Esophagus muscularis mucosa (tissue), 4 donors: ENCODE measurements at regions not wholly inside any gene's neighbourhood (a gene's known extent, or its start where the extent isn't known, plus 50 kb on each side); places are given as distances from the start of the nearest gene placed in this dataset.

Experiments used
- DNase-seq: peaks from one replicate; pipeline ENCODE4 v3.0.0-alpha.2; 2017; ENCODE audit errors: extremely low spot score
- H3K27ac ChIP-seq, 4 donors: fragments of 200-600 bp; sonication (generic); replicated peaks in 1 of 4; 1 replicate in 3 of 4; 2 replicates in 1 of 4; pipeline ENCODE4 v1.5.1; 2016 to 2019; ENCODE audit warnings: mild to moderate bottlenecking in 1 of 4
- H3K27me3 ChIP-seq, 4 donors: fragments of 200-600 bp; sonication (generic); one replicate each; pipeline versions ENCODE4 v1.5.1 to v1.6.0; 2016 to 2019
- H3K36me3 ChIP-seq, 4 donors: fragments of 200-600 bp; sonication (generic); one replicate each; pipeline ENCODE4 v1.5.1; 2016 to 2019
- H3K4me1 ChIP-seq, 4 donors: fragments of 200-600 bp; sonication (generic); one replicate each; pipeline ENCODE4 v1.5.1; 2016 to 2019
- H3K4me3 ChIP-seq, 4 donors: fragments of 200-600 bp; sonication (generic); 1 replicate in 2 of 4; 2 replicates in 2 of 4; pipeline ENCODE4 v1.5.1; 2016 to 2019; ENCODE audit warnings: mild to moderate bottlenecking in 4 of 4, moderate library complexity in 1 of 4
- H3K9me3 ChIP-seq, 4 donors: fragments of 200-600 bp; sonication (generic); 1 replicate in 3 of 4; 2 replicates in 1 of 4; pipeline ENCODE4 v1.5.1; 2016 to 2019
- CTCF ChIP-seq, 3 experiments: fragments of 200-600 bp in 2 of 3; fragments of 450-650 bp in 1 of 3; sonication (generic) in 2 of 3; IDR thresholded peaks; one replicate each; pipeline ENCODE4 v1.5.1; 2017 to 2019; ENCODE audit warnings: antibody characterized with exemption in 3 of 3, mild to moderate bottlenecking in 2 of 3, moderate library complexity in 1 of 3
- EP300 ChIP-seq: sonication (generic); formaldehyde crosslinking; IDR thresholded peaks from one replicate; pipeline ENCODE4 v1.6.1; 2017; ENCODE audit warnings: antibody characterized with exemption
- POLR2A ChIP-seq: fragments of 450-650 bp; IDR thresholded peaks from one replicate; pipeline ENCODE4 v1.6.1; 2017; ENCODE audit warnings: antibody characterized with exemption, moderate library complexity, mild to moderate bottlenecking, low read depth
- POLR2AphosphoS5 ChIP-seq, 2 donors: sonication (generic); formaldehyde crosslinking; IDR thresholded peaks; one replicate each; pipeline ENCODE4 v1.6.1; 2017; ENCODE audit warnings: antibody characterized with exemption in 2 of 2
- intact Hi-C: fragments of 100-400 bp; cut with DNase I; formaldehyde crosslinking; loops from one replicate; pipeline ENCODE4 v1.15.1; 2023
- small RNA-seq, 3 donors: library from RNA; depleted of rRNA; stranded (forward); fragments of <200 nt; gene quantifications; one replicate each; pipeline ENCODE3, GENCODE V24; 2016

- no peak for TF ChIP-seq EP300
- TF ChIP-seq POLR2A: no peak
- no peak for TF ChIP-seq CTCF (IDR thresholded peaks at IDR 0.05)
- no peak for TF ChIP-seq POLR2AphosphoS5 (IDR thresholded peaks at IDR 0.05)
- Histone ChIP-seq H3K4me1 (no peaks in the 10 kb centered on the region), H3K27me3 (no peaks in the 10 kb centered on the region), H3K27ac (no peak overlapping the region), H3K9me3 (no peaks in the 10 kb centered on the region), H3K4me3 (no peak overlapping the region), H3K36me3 (no peaks in the 10 kb centered on the region)
- DNase-seq: no peak
- intact Hi-C loops: no loop called here
Measured at GRCh38 chr12:74988156-74988555, 221.5 kb downstream of the KCNC2 start.

Small RNA genes in the stretch of these regions (small RNA-seq; reads per million reads assigned to genes)
- 0 reads per million in 3 donors for gene AC123904.2
